NCI-H510A treated with DMSO at 0.1 percent for 48 hours (cell line): ENCODE measurements at regions not wholly inside any gene's neighbourhood (a gene's known extent, or its start where the extent isn't known, plus 50 kb on each side); places are given as distances from the start of the nearest gene placed in this dataset.
A peak's percentile ranks its signal among the peaks of the same experiment; 100 is the strongest.

ENCODE experiments used
- DNase-seq: peaks from one replicate; lab custom pipeline; 2025; lab: John Stamatoyannopoulos, UW

DNA sequence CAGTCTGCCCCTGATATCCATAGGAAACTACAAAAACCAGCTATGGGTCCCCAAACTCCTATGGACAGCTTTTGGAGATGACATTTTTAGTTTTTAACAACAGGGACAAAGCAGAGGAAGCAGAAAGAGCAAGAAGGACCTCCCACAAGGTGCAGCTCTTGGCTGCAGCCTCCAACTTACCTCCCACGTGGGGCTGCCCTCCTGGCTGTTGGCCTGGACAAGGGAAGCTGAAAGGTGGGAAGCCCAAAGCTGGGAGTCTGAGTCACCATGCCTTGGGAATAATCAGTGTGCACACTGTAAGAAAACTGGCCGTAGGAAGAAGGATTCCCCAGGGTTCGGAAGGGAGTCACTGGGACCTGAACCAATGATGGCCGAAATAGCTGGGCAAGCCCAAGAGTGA, 51.8 kb upstream of the PAX1 start:
- DNase-seq: no peak

GRCh38 chr20:21643417-21643816, 62.0 kb upstream of the PAX1 start:
- no peak for DNase-seq

GRCh38 chr20:21640556-21640955, 64.9 kb upstream of the PAX1 start:
- DNase-seq: peak; percentile 8

- DNase-seq: no peak
These were observed 71.6 kb upstream of the PAX1 start for GRCh38 chr20:21633829-21634228.

- DNase-seq: no peak
These were observed 72.8 kb upstream of the PAX1 start for GRCh38 chr20:21632735-21633053.

DNA sequence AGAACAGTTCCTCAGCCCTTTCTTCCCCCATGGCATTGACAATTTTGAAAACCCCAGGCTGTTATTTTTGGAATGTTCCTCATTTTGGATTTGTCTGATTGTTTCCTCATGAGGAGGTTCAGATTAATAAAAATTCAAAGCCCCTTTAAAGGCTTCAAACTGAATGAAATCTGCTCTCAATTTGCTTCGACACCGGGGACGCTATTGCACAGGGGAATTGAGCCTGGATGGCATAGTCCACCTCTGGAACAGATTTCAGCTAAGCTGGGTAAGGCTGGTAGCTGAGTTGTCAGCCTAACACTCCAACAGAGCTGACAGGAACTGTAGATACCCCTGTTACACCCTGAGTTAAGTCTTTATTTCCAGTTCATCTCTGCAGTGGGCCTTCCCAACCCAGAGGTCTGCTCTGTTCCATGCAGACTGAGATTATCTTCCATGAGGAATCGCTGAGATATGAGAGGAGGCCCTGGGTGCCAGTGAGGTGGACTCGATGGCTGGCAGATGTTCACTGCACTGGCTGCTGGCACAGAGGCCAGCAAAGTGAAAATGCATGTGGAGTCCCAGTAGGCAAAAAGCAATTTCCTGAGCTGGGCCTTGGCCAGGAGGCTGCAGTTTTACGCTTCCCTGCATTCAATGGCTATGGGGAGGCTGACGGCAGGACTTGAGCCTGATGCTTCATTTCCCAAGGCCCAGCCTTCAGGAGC, 73.3 kb upstream of the PAX1 start:
- DNase-seq: no peak

GRCh38 chr20:21628800-21629199, 76.7 kb upstream of the PAX1 start:
- DNase-seq: no peak

GRCh38 chr20:21623781-21624094, 81.7 kb upstream of the PAX1 start:
- DNase-seq: no peak

- no peak for DNase-seq
These were observed 82.2 kb upstream of the PAX1 start for GRCh38 chr20:21623074-21623780.

GRCh38 chr20:21622097-21622857, 83.2 kb upstream of the PAX1 start:
- peak; percentile 70 for DNase-seq

GRCh38 chr20:21618759-21619416, 86.6 kb upstream of the PAX1 start:
- no peak for DNase-seq

DNA sequence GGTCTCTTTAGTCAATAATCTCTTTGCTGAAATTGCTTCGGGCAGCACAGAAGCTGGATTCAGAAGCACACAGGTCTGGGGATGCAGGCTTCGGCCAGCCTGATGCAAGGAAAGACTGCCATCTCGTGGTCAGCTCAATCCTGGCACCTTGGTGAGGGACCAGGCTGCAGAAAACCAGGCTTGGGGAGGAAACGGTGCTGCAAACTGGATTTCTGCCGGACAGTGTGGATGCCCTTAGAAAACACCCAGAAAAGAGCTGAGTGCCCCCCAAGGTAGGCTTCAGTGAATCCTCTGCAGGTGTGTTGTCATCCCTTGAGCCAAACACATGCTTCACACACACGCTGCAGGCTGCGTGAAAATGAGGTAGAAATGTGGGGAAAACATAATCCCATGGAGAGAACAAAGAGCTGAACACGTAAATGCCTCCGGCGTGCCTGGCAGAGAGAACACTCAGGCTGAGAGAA, 89.8 kb upstream of the PAX1 start:
- DNase-seq: peak; percentile 59

- DNase-seq: no peak
These were observed 90.5 kb upstream of the PAX1 start for GRCh38 chr20:21614980-21615379.

DNA sequence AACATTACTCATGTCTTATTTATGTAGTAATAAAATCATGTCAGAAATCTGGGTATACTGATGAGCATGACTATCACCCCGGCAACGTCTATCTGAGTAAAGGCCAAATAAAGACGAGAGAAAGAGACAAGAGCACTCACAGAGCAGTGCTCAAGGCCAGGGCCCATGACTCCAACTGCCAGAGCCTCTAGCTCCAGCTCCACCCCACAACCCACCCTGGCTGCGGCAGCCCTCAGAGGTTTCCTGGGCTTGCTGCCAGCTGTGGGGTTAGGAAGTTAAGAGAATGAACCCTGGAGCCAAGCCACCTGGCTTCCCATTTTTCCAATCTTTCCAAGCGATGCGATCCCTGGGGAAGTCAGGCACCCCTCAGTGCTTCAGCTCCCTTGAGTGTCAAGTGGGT, 92.0 kb upstream of the PAX1 start:
- peak; percentile 19 for DNase-seq

DNA sequence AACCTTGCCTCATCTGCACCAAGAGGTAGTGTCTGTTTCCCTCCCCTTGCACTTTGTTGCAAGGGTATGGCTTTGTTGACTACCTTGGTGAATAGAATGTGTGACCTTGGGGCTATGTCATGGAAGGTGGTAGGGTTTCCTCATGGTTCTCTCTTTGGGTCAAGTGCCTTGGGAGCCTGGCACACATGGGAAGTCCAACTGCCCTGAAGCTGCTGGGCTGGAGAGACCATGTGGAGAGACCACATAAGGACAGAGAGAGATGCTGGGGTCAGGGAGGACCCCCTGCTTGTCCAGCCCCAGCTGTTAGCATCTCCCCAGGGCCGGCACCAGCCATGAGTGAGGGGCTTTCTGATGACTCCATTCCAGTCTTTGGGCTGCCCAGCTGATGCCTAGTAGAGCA, 95.5 kb upstream of the PAX1 start:
- DNase-seq: no peak

GRCh38 chr20:21609221-21609620, 95.4 kb upstream of the NKX2-2 start:
- DNase-seq: no peak

GRCh38 chr20:21608777-21609176, 94.9 kb upstream of the NKX2-2 start:
- no peak for DNase-seq

- peak; percentile 18 for DNase-seq
These were observed 94.3 kb upstream of the NKX2-2 start for GRCh38 chr20:21607971-21608725.

- DNase-seq: no peak
These were observed 87.9 kb upstream of the NKX2-2 start for GRCh38 chr20:21601799-21602198.

DNA sequence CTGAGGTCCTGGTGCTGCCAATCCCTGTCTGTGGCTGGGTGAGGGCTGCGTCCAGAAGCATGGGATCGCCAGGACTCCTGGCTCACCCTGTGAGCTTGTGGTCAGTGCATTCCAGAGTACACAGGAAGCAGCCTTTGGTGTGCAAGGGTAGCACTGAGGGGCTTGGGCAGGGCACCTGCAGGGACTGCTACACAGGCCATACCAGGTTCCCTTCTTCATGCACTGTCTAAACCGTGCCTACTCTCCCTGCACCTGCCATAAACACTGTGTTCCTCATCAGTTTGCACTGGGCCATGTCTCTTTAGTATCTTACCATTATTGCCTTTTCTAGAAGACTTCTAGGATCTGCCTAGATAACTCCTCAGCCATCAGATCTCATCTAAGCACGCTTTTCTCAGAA, 72.8 kb upstream of the NKX2-2 start:
- no peak for DNase-seq

GRCh38 chr20:21583486-21584168, 69.8 kb upstream of the NKX2-2 start:
- peak; percentile 73 for DNase-seq
